ENCODE measurements at regions not wholly inside any gene's neighbourhood (a gene's known extent, or its start where the extent isn't known, plus 50 kb on each side); places are given as distances from the start of the nearest gene placed in this dataset.

DNA sequence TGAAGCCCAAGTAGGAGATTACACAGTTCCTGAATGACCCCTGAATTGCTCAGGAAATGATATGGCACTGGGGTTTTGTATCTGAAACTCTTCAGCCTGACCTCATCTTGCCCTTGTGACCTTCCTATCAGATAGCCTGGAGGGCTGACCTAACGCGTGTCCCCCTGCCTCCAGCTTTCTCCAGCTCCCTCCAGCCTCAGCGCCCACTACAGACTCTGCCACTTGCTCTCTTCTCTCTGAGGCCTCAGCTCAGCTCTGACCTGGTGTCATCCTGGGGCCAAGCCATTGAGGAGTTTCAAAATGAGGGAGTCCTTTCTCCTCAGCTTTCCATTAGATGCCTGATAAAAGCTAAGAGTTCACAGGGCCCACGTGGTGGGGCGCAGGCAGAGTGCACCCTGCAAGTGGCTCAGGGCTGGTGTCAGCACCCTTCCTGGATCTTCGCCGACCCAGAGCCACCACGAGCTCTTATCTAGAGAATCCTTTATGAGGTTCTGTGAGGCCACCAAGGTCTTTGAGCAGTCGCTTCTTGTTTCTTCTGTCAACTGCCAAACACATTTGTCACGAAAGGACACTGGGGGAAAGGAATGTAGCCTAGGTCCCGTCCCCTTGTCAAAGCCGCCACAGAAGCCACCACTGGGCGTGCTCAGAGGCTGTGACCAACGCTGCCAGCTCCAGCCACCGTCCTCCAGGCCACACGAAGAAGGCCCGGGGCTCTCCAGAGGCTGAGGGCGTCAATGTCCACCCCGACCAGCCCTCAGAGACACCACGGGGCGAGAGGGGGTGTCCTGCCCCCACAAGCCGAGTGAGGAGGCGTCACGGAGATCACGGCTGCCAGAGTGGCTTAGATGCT is 131.3 kb upstream of the GPC1 start:
- in situ Hi-C loops (cut with MboI; ENCODE audit: low sequenced_read_pairs) (no loop called here), intact Hi-C loops (cut with micrococcal nuclease) (no loop called here), dilution Hi-C loops (cut with HindIII; ENCODE audit: low sequenced_read_pairs, unreplicated experiment) (no loop called here)
- no TSS peak for BruUV-seq (replicated peaks)
- Histone ChIP-seq H3K18ac (ENCODE audit: low read depth, low read length) (no peak overlapping the region), H4K91ac (ENCODE audit: insufficient read depth, low read depth, low read length) (no peak overlapping the region), H3K9ac (ENCODE audit: low read depth, low read length) (no peak overlapping the region), H3K14ac (replicated peaks; ENCODE audit: low read depth, low read length) (no peak overlapping the region), H3K4me3 (ENCODE audit: insufficient read depth, low read depth, low read length) (no peak overlapping the region), H2AFZ (replicated peaks; ENCODE audit: low read length, poor library complexity) (peak overlapping the region; percentile 23), H3K9me3 (ENCODE audit: control insufficient read depth, insufficient read depth, low read length) (no peaks in the 10 kb centered on the region), H3K4ac (ENCODE audit: low read depth, low read length) (no peak overlapping the region), H4K8ac (ENCODE audit: low read depth in 2 of 2, low read length in 2 of 2) (no peak overlapping the region), H3K27me3 (ENCODE audit: control insufficient read depth, insufficient read depth, low read length) (peaks cover 23% of the 10 kb centered on the region), H4K5ac (ENCODE audit: low read depth, low read length) (no peak overlapping the region), H3K4me1 (ENCODE audit: control insufficient read depth, insufficient read depth, low read length) (no peaks in the 10 kb centered on the region), H2BK20ac (ENCODE audit: low read depth, low read length) (no peak overlapping the region), H3K23ac (ENCODE audit: low read depth, low read length) (no peak overlapping the region), H2AK5ac (ENCODE audit: low read depth, low read length) (no peak overlapping the region), H4K20me1 (ENCODE audit: insufficient read depth, low read length) (no peaks in the 10 kb centered on the region), H3K27ac (ENCODE audit: insufficient read depth, low read length) (no peak overlapping the region), H3K56ac (ENCODE audit: extremely low read depth, insufficient read depth, low read length) (no peak overlapping the region), H3K36me3 (ENCODE audit: control insufficient read depth, insufficient read depth, low read length) (no peaks in the 10 kb centered on the region), H3K9me1 (ENCODE audit: insufficient read depth, low read length) (peaks cover under 1% of the 10 kb centered on the region), H3K4me2 (ENCODE audit: low read depth, low read length) (no peak overlapping the region), H2BK5ac (ENCODE audit: low read depth, low read length, poor library complexity, severe bottlenecking) (no peak overlapping the region), H2BK15ac (ENCODE audit: low read depth, low read length) (no peak overlapping the region), H2BK120ac (ENCODE audit: low read depth, low read length) (no peak overlapping the region), H3K79me1 (ENCODE audit: low read depth in 1 of 2, low read length in 2 of 2) (no peaks in the 10 kb centered on the region), H2AK9ac (replicated peaks; ENCODE audit: low read depth, low read length, poor library complexity) (no peak overlapping the region)
- DNase-seq = no peak
- CTCF ChIA-PET = no interaction called here
- ATAC-seq (ENCODE audit: low read depth) = no peak
- TF ChIP-seq SMC3 (IDR thresholded peaks at IDR 0.05; ENCODE audit: low read depth, low read length) = no peak
- no peak for TF ChIP-seq MXI1 (IDR thresholded peaks at IDR 0.05; ENCODE audit: borderline replicate concordance, low read depth, low read length)
- TF ChIP-seq FOS (IDR thresholded peaks at IDR 0.05; ENCODE audit: low read depth, low read length) = no peak
- no peak for TF ChIP-seq MAFK (IDR thresholded peaks at IDR 0.05; ENCODE audit: low read depth, low read length)
- no peak for TF ChIP-seq RAD21 (IDR thresholded peaks at IDR 0.05; ENCODE audit: low read length)
- TF ChIP-seq RFX5 (IDR thresholded peaks at IDR 0.05; ENCODE audit: low read depth, low read length) = no peak
- TF ChIP-seq CHD1 (IDR thresholded peaks at IDR 0.05; ENCODE audit: low read depth, low read length) = no peak
- TF ChIP-seq MAZ (IDR thresholded peaks at IDR 0.05; ENCODE audit: borderline replicate concordance, low read depth, low read length) = no peak
- TF ChIP-seq, protein P1, sequence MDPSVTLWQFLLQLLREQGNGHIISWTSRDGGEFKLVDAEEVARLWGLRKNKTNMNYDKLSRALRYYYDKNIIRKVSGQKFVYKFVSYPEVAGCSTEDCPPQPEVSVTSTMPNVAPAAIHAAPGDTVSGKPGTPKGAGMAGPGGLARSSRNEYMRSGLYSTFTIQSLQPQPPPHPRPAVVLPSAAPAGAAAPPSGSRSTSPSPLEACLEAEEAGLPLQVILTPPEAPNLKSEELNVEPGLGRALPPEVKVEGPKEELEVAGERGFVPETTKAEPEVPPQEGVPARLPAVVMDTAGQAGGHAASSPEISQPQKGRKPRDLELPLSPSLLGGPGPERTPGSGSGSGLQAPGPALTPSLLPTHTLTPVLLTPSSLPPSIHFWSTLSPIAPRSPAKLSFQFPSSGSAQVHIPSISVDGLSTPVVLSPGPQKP (IDR thresholded peaks at IDR 0.05; ENCODE audit: borderline replicate concordance, low read depth, low read length) = no peak
- POLR2A ChIA-PET (ENCODE audit: unreplicated experiment) = no interaction called here
- 89% methylated on average over 3 of the region's 25 CpGs; no CpG with 5 or more reads in 1 of the 2 experiments for WGBS, 2 experiments (ENCODE audit: extremely low coverage in 2 of 2, insufficient read length in 1 of 2)

All from IMR-90 (cell line).